Fibroblast of lung (primary cell): ENCODE measurements at regions not wholly inside any gene's neighbourhood (a gene's known extent, or its start where the extent isn't known, plus 50 kb on each side); places are given as distances from the start of the nearest gene placed in this dataset.
A peak's percentile ranks its signal among the peaks of the same experiment; 100 is the strongest.

Source experiments
- DNase-seq, 2 donors: peaks; one replicate each; pipeline versions ENCODE4 v3.0.0 to v3.0.0-alpha.2; 2010; ENCODE audit warnings: low read depth in 2 of 2
- H2AFZ ChIP-seq: 2 replicates; pipeline ENCODE4 v1.5.1; 2012; ENCODE audit warnings: low read length, control low read depth, inconsistent platforms
- H3K27ac ChIP-seq: 2 replicates; pipeline ENCODE4 v1.5.1; 2011; ENCODE audit warnings: low read length, control low read depth; ENCODE audit not compliant: insufficient read depth
- H3K27me3 ChIP-seq: 2 replicates; pipeline ENCODE4 v1.5.1; 2011; ENCODE audit warnings: mild to moderate bottlenecking, low read length; ENCODE audit not compliant: control insufficient read depth, insufficient read depth
- H3K36me3 ChIP-seq: 2 replicates; pipeline ENCODE4 v1.5.1; 2011; ENCODE audit warnings: low read length; ENCODE audit not compliant: control insufficient read depth, insufficient read depth
- H3K4me1 ChIP-seq: 2 replicates; pipeline ENCODE4 v1.5.1; 2011; ENCODE audit warnings: low read length; ENCODE audit not compliant: control insufficient read depth, insufficient read depth; ENCODE audit errors: extremely low read depth
- H3K4me2 ChIP-seq: 2 replicates; pipeline ENCODE4 v1.5.1; 2011; ENCODE audit warnings: low read length, control low read depth; ENCODE audit not compliant: insufficient read depth; ENCODE audit errors: extremely low read depth
- H3K4me3 ChIP-seq, 4 experiments: fragments of 200-600 bp in 1 of 4; sonication (generic) in 1 of 4; replicated peaks in 1 of 4; 2 replicates each; pipeline ENCODE4 v1.5.1; 2011 to 2016; ENCODE audit warnings: low read length in 4 of 4, low read depth in 3 of 4, mild to moderate bottlenecking in 3 of 4, control low read depth in 2 of 4, inconsistent platforms in 1 of 4, mixed read lengths in 1 of 4; ENCODE audit not compliant: insufficient read depth in 1 of 4; ENCODE audit errors: control extremely low read depth in 1 of 4
- H3K79me2 ChIP-seq: 2 replicates; pipeline ENCODE4 v1.5.1; 2012; ENCODE audit warnings: mild to moderate bottlenecking, low read length, inconsistent platforms; ENCODE audit not compliant: control insufficient read depth, insufficient read depth
- H3K9ac ChIP-seq: 2 replicates; pipeline ENCODE4 v1.5.1; 2011; ENCODE audit warnings: mild to moderate bottlenecking, low read length, control low read depth; ENCODE audit not compliant: insufficient read depth
- H3K9me3 ChIP-seq: 2 replicates; pipeline ENCODE4 v1.5.1; 2012; ENCODE audit warnings: low read depth, low read length; ENCODE audit not compliant: control insufficient read depth, insufficient read depth
- H4K20me1 ChIP-seq: 2 replicates; pipeline ENCODE4 v1.5.1; 2011; ENCODE audit warnings: low read length; ENCODE audit not compliant: control insufficient read depth, insufficient read depth; ENCODE audit errors: extremely low read depth
- EZH2 ChIP-seq: IDR thresholded peaks from 2 replicates; pipeline ENCODE4 v1.5.1; 2012; ENCODE audit warnings: low read length, control low read depth, mild to moderate bottlenecking; ENCODE audit errors: missing control alignments
- TF ChIP-seq, protein P1 (sequence below), 2 donors: IDR thresholded peaks in 1 of 2; conservative IDR thresholded peaks in 1 of 2; 1 replicate in 1 of 2; 2 replicates in 1 of 2; pipeline ENCODE4 v1.5.1; 2011 to 2012; ENCODE audit warnings: low read length in 2 of 2, control low read depth in 1 of 2, inconsistent platforms in 1 of 2, low read depth in 1 of 2, mild to moderate bottlenecking in 1 of 2

DNA sequence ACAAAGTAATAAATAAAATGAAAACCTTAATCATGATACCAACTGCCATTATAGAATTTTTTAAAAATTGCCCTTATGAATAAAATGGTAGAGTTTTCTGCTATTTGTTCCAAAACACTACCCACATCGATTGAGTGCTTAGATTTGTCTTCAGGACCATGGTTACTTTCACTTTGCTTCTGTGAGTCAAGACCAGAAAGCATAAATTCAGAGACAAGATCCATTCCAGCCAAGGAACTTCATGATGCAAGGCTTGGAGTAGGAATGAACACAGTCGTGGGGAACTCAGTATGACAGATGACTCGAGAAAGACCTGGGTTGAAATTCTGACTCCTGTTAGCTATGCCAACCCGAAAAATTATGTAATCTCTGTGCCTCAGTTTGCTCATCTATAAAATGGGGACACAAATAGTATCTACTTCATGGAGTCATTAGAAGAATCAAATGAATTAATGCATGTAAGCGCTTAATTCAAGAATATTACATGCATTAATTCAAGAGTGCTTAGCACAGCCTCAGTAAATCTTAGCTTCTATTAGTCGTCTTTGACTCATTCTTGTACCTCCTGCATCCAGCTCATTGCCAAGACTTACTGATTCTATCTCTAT, 72.5 kb upstream of the MYLIP start:
- Histone ChIP-seq H2AFZ (no peak overlapping the region), H3K27ac (no peak overlapping the region), H3K9ac (no peak overlapping the region), H4K20me1 (no peaks in the 10 kb centered on the region), H3K79me2 (no peaks in the 10 kb centered on the region), H3K4me3 (no peak overlapping the region), H3K9me3 (no peaks in the 10 kb centered on the region), H3K27me3 (no peaks in the 10 kb centered on the region), H3K36me3 (no peaks in the 10 kb centered on the region), H3K4me1 (no peaks in the 10 kb centered on the region), H3K4me2 (no peak overlapping the region)
- no peak for TF ChIP-seq EZH2
- TF ChIP-seq, protein P1, sequence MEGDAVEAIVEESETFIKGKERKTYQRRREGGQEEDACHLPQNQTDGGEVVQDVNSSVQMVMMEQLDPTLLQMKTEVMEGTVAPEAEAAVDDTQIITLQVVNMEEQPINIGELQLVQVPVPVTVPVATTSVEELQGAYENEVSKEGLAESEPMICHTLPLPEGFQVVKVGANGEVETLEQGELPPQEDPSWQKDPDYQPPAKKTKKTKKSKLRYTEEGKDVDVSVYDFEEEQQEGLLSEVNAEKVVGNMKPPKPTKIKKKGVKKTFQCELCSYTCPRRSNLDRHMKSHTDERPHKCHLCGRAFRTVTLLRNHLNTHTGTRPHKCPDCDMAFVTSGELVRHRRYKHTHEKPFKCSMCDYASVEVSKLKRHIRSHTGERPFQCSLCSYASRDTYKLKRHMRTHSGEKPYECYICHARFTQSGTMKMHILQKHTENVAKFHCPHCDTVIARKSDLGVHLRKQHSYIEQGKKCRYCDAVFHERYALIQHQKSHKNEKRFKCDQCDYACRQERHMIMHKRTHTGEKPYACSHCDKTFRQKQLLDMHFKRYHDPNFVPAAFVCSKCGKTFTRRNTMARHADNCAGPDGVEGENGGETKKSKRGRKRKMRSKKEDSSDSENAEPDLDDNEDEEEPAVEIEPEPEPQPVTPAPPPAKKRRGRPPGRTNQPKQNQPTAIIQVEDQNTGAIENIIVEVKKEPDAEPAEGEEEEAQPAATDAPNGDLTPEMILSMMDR (conservative IDR thresholded peaks at IDR 0.05 in 1 of 2, IDR thresholded peaks at IDR 0.05 in 1 of 2; ENCODE audit: low read depth in 1 of 2, low read length in 2 of 2): no peak
- DNase-seq: no peak

DNA sequence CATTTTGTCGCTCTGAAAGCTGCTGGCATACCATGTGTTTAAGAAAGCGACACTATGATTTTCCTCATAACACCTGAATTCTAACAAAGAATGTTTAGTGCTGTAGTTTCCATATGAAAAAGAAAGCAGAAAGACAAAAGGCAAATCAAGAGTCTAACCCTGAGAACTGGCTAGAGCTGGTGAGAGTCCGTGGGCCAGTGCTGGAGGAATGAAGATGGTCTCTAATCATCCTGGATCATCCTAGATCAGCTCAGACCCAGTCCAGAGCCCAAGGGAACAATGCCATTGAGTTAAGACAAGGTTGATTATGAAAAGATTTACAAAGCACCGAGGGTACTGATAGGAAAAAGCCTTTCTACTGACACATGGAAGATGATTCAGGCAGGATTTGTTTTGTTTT, 73.0 kb upstream of the MYLIP start:
- Histone ChIP-seq H3K4me1 (no peaks in the 10 kb centered on the region), H3K4me3 (no peak overlapping the region), H3K27me3 (no peaks in the 10 kb centered on the region), H4K20me1 (no peaks in the 10 kb centered on the region), H3K4me2 (no peak overlapping the region), H3K36me3 (no peaks in the 10 kb centered on the region), H3K9me3 (no peaks in the 10 kb centered on the region), H3K9ac (no peak overlapping the region), H3K27ac (no peak overlapping the region), H2AFZ (no peak overlapping the region), H3K79me2 (no peaks in the 10 kb centered on the region)
- TF ChIP-seq, protein P1 (conservative IDR thresholded peaks at IDR 0.05 in 1 of 2, IDR thresholded peaks at IDR 0.05 in 1 of 2; ENCODE audit: low read depth in 1 of 2, low read length in 2 of 2): no peak
- TF ChIP-seq EZH2: no peak
- no peak for DNase-seq

DNA sequence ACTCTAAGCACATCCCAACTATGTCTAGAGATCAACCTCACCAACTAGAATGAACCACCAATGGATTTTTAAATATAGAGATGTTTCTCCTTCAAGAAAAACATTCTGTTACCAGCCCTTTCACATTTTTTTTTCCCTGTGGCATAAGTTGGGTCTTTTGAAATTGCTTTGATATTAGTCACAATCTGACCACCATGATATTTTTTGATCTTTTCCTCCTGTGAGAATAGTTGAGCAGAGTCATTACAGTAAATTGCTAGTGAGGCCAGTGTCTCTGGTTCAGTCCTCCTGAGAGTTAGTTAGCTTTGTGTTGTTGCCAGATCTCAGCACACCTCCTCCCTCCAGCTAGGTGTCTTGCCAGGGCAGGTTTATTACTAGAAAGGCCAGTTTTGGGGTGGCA, 79.7 kb upstream of the MYLIP start:
- Histone ChIP-seq H3K27ac (no peak overlapping the region), H3K4me3 (no peak overlapping the region), H4K20me1 (no peaks in the 10 kb centered on the region), H3K9ac (no peak overlapping the region), H3K4me2 (no peak overlapping the region), H3K4me1 (no peaks in the 10 kb centered on the region), H3K9me3 (no peaks in the 10 kb centered on the region), H3K27me3 (no peaks in the 10 kb centered on the region), H3K79me2 (no peaks in the 10 kb centered on the region), H3K36me3 (no peaks in the 10 kb centered on the region), H2AFZ (no peak overlapping the region)
- peak in 1 of 2 donors; percentile 23 for DNase-seq
- TF ChIP-seq, protein P1 (conservative IDR thresholded peaks at IDR 0.05 in 1 of 2, IDR thresholded peaks at IDR 0.05 in 1 of 2; ENCODE audit: low read depth in 1 of 2, low read length in 2 of 2): no peak
- no peak for TF ChIP-seq EZH2
